WTC11 (cell line): ENCODE measurements at regions not wholly inside any gene's neighbourhood (a gene's known extent, or its start where the extent isn't known, plus 50 kb on each side); places are given as distances from the start of the nearest gene placed in this dataset.

Experiments used
- ATAC-seq: fragments of 200-7000 bp; cut with Tn5 transposase; 2 replicates; pipeline ENCODE4 v1.10.0; 2021; ENCODE audit warnings: mild to moderate bottlenecking, moderate library complexity
- CTCF ChIA-PET: fragments of 300-600 bp; sonication (Branson Sonifier 250); formaldehyde crosslinking; loops from one replicate; lab custom pipeline; 2021; ENCODE audit warnings: antibody characterized with exemption; lab: Charles Lee
- POLR2A ChIA-PET: fragments of 350-600 bp; sonication (Branson Sonifier 250); formaldehyde crosslinking; loops from one replicate; lab custom pipeline; 2021; ENCODE audit warnings: antibody characterized with exemption; lab: Charles Lee
- DNase-seq: peaks from one replicate; pipeline ENCODE4 v3.0.0; 2021; ENCODE audit warnings: low spot score
- H3K27ac Mint-ChIP-seq: 2 replicates; pipeline ENCODE4 v1.8.0; 2021; ENCODE audit warnings: mixed read lengths
- H3K27me3 Mint-ChIP-seq: 2 replicates; pipeline ENCODE4 v1.8.0; 2021; ENCODE audit warnings: low read depth, mild to moderate bottlenecking, moderate library complexity, mixed read lengths
- H3K36me3 Mint-ChIP-seq: 2 replicates; pipeline ENCODE4 v1.8.0; 2021; ENCODE audit warnings: mixed read lengths
- H3K4me1 Mint-ChIP-seq: 2 replicates; pipeline ENCODE4 v1.8.0; 2022; ENCODE audit warnings: mixed read lengths
- H3K4me3 Mint-ChIP-seq: 2 replicates; pipeline ENCODE4 v1.8.0; 2021; ENCODE audit warnings: mild to moderate bottlenecking, moderate library complexity, mixed read lengths
- H3K9me3 Mint-ChIP-seq: 2 replicates; pipeline ENCODE4 v1.8.0; 2021; ENCODE audit warnings: mixed read lengths
- FOXJ3 ChIP-seq: sonication (generic); formaldehyde crosslinking; IDR thresholded peaks from 2 replicates; pipeline ENCODE4 v1.9.0; 2021; ENCODE audit warnings: missing genetic modification reagents, mild to moderate bottlenecking, borderline replicate concordance
- NR2C2 ChIP-seq: sonication (generic); formaldehyde crosslinking; IDR thresholded peaks from 2 replicates; pipeline ENCODE4 v1.8.0; 2022; ENCODE audit warnings: mild to moderate bottlenecking, missing genetic modification reagents
- OVOL2 ChIP-seq: fragments of 250-450 bp; sonication (Bioruptor Pico); IDR thresholded peaks from 2 replicates; pipeline ENCODE4 v1.9.0; 2021; ENCODE audit warnings: mild to moderate bottlenecking, borderline replicate concordance
- SMAD4 ChIP-seq: sonication (generic); formaldehyde crosslinking; IDR thresholded peaks from 2 replicates; pipeline ENCODE4 v1.8.0; 2022; ENCODE audit warnings: mild to moderate bottlenecking, missing genetic modification reagents
- SP1 ChIP-seq: sonication (generic); formaldehyde crosslinking; conservative IDR thresholded peaks from 2 replicates; pipeline ENCODE4 v1.8.1; 2022; ENCODE audit warnings: missing genetic modification reagents
- TEAD1 ChIP-seq: sonication (generic); formaldehyde crosslinking; IDR thresholded peaks from 2 replicates; pipeline ENCODE4 v1.8.0; 2022; ENCODE audit warnings: mild to moderate bottlenecking, missing genetic modification reagents
- ZNF219 ChIP-seq: sonication (generic); formaldehyde crosslinking; IDR thresholded peaks from 2 replicates; pipeline ENCODE4 v1.8.0; 2023; ENCODE audit warnings: missing genetic modification reagents, mild to moderate bottlenecking, borderline replicate concordance
- ZNF317 ChIP-seq: sonication (generic); formaldehyde crosslinking; IDR thresholded peaks from 2 replicates; pipeline ENCODE4 v1.8.1; 2023; ENCODE audit warnings: low read depth, mild to moderate bottlenecking, moderate library complexity, missing genetic modification reagents, borderline replicate concordance
- ZNF396 ChIP-seq: fragments of 250-450 bp; sonication (Bioruptor Pico); IDR thresholded peaks from 2 replicates; pipeline ENCODE4 v1.8.0; 2021; ENCODE audit warnings: mild to moderate bottlenecking, moderate library complexity, borderline replicate concordance
- ZNF671 ChIP-seq: fragments of 250-450 bp; sonication (Bioruptor Pico); IDR thresholded peaks from 2 replicates; pipeline ENCODE4 v1.8.0; 2021; ENCODE audit warnings: mild to moderate bottlenecking
- TF ChIP-seq, protein P1 (sequence below): sonication (generic); formaldehyde crosslinking; IDR thresholded peaks from 2 replicates; pipeline ENCODE4 v1.8.1; 2023; ENCODE audit warnings: mild to moderate bottlenecking, missing genetic modification reagents
- TF ChIP-seq, protein P2 (sequence below): fragments of 250-450 bp; sonication (Bioruptor Pico); IDR thresholded peaks from 2 replicates; pipeline ENCODE4 v1.9.0; 2021; ENCODE audit warnings: mild to moderate bottlenecking
- TF ChIP-seq, protein P3 (sequence below): sonication (generic); formaldehyde crosslinking; IDR thresholded peaks from 2 replicates; pipeline ENCODE4 v1.8.0; 2023; ENCODE audit warnings: missing genetic modification reagents
- TF ChIP-seq, protein P4 (sequence below): sonication (generic); formaldehyde crosslinking; IDR thresholded peaks from 2 replicates; pipeline ENCODE4 v1.8.1; 2022; ENCODE audit warnings: low read depth, missing genetic modification reagents, borderline replicate concordance
- TF ChIP-seq, protein P5 (sequence below): fragments of 200-600 bp; IDR thresholded peaks from 2 replicates; pipeline ENCODE4 v1.8.0; 2022; ENCODE audit warnings: antibody characterized with exemption
- TF ChIP-seq, protein P6 (sequence below): sonication (generic); formaldehyde crosslinking; IDR thresholded peaks from 2 replicates; pipeline ENCODE4 v1.8.0; 2023; ENCODE audit warnings: mild to moderate bottlenecking, missing genetic modification reagents
- TF ChIP-seq, protein P7 (sequence below): sonication (generic); formaldehyde crosslinking; IDR thresholded peaks from 2 replicates; pipeline ENCODE4 v1.8.1; 2023; ENCODE audit warnings: mild to moderate bottlenecking, missing genetic modification reagents, borderline replicate concordance

DNA sequence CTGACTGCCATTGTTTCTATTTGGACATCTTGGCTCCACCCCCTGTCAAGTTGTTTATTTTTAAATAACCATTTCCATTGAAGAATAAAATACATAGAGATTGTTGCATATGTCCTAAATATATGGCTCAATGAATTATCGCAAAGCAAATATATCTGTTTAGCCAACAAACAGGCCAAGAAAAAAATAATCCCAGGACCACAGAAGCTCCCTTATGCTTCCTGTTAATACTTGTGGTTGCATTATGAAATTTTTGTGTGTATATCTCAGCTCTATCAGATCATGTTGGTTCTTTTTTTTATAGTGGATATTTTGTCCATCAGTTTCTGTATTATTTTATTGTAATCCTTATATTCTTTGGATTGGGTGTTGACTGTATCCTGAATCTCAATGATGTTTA, 53.4 kb upstream of the CYP2C8 start:
- H3K36me3 Mint-ChIP-seq = peaks cover 40% of the 10 kb centered on the region
- H3K4me1 Mint-ChIP-seq = no peaks in the 10 kb centered on the region
- H3K9me3 Mint-ChIP-seq = peaks cover 62% of the 10 kb centered on the region
- ChIA-PET CTCF (no interaction called here), POLR2A (interaction anchor here (1.0 kb wide), 1 partner anchor 55 kb away, joined by 3 read pairs; no protein-coding TSS in a partner anchor)
- H3K27ac Mint-ChIP-seq = no peak overlapping the region
- H3K4me3 Mint-ChIP-seq = no peak overlapping the region
- peaks cover 28% of the 10 kb centered on the region for H3K27me3 Mint-ChIP-seq
- DNase-seq (no peak), ATAC-seq (no peak)
- TF ChIP-seq ZNF396 (no peak), SMAD4 (CRISPR knock-in tag) (no peak), FOXJ3 (CRISPR knock-in tag) (no peak)

DNA sequence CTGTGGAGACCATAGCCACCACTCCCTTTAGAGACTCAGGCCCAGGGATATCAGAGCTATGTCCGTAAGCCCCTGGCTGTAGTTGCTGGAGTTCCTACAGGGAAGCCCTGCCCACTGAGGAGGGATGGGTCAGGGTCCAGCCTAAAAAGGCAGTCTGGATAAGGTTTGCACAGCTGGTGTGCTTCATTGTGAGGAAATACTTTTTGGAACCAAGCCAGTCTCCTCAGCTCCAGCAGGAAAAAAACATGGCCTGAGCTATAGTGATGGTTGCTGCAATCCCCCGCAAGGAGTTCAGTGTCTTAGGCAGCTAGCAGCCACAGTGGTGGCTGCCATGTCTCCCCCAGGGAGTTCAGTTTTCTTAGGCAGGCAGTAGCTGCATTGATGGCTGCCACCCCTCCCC, 52.6 kb upstream of the CYP2C8 start:
- DNase-seq = no peak
- no peaks in the 10 kb centered on the region for H3K4me1 Mint-ChIP-seq
- H3K36me3 Mint-ChIP-seq = peaks cover 40% of the 10 kb centered on the region
- H3K9me3 Mint-ChIP-seq = peaks cover 65% of the 10 kb centered on the region
- H3K4me3 Mint-ChIP-seq = no peak overlapping the region
- peaks cover 32% of the 10 kb centered on the region for H3K27me3 Mint-ChIP-seq
- ATAC-seq = no peak
- TF ChIP-seq, protein P1, sequence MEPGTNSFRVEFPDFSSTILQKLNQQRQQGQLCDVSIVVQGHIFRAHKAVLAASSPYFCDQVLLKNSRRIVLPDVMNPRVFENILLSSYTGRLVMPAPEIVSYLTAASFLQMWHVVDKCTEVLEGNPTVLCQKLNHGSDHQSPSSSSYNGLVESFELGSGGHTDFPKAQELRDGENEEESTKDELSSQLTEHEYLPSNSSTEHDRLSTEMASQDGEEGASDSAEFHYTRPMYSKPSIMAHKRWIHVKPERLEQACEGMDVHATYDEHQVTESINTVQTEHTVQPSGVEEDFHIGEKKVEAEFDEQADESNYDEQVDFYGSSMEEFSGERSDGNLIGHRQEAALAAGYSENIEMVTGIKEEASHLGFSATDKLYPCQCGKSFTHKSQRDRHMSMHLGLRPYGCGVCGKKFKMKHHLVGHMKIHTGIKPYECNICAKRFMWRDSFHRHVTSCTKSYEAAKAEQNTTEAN = no peak
- TF ChIP-seq, protein P2, sequence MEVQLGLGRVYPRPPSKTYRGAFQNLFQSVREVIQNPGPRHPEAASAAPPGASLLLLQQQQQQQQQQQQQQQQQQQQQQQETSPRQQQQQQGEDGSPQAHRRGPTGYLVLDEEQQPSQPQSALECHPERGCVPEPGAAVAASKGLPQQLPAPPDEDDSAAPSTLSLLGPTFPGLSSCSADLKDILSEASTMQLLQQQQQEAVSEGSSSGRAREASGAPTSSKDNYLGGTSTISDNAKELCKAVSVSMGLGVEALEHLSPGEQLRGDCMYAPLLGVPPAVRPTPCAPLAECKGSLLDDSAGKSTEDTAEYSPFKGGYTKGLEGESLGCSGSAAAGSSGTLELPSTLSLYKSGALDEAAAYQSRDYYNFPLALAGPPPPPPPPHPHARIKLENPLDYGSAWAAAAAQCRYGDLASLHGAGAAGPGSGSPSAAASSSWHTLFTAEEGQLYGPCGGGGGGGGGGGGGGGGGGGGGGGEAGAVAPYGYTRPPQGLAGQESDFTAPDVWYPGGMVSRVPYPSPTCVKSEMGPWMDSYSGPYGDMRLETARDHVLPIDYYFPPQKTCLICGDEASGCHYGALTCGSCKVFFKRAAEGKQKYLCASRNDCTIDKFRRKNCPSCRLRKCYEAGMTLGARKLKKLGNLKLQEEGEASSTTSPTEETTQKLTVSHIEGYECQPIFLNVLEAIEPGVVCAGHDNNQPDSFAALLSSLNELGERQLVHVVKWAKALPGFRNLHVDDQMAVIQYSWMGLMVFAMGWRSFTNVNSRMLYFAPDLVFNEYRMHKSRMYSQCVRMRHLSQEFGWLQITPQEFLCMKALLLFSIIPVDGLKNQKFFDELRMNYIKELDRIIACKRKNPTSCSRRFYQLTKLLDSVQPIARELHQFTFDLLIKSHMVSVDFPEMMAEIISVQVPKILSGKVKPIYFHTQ = no peak
- TF ChIP-seq, protein P3, sequence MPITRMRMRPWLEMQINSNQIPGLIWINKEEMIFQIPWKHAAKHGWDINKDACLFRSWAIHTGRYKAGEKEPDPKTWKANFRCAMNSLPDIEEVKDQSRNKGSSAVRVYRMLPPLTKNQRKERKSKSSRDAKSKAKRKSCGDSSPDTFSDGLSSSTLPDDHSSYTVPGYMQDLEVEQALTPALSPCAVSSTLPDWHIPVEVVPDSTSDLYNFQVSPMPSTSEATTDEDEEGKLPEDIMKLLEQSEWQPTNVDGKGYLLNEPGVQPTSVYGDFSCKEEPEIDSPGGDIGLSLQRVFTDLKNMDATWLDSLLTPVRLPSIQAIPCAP (CRISPR knock-in tag) = no peak
- TF ChIP-seq, protein P4, sequence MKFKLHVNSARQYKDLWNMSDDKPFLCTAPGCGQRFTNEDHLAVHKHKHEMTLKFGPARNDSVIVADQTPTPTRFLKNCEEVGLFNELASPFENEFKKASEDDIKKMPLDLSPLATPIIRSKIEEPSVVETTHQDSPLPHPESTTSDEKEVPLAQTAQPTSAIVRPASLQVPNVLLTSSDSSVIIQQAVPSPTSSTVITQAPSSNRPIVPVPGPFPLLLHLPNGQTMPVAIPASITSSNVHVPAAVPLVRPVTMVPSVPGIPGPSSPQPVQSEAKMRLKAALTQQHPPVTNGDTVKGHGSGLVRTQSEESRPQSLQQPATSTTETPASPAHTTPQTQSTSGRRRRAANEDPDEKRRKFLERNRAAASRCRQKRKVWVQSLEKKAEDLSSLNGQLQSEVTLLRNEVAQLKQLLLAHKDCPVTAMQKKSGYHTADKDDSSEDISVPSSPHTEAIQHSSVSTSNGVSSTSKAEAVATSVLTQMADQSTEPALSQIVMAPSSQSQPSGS (CRISPR knock-in tag) = no peak
- no peak for TF ChIP-seq ZNF317
- TF ChIP-seq, protein P5, sequence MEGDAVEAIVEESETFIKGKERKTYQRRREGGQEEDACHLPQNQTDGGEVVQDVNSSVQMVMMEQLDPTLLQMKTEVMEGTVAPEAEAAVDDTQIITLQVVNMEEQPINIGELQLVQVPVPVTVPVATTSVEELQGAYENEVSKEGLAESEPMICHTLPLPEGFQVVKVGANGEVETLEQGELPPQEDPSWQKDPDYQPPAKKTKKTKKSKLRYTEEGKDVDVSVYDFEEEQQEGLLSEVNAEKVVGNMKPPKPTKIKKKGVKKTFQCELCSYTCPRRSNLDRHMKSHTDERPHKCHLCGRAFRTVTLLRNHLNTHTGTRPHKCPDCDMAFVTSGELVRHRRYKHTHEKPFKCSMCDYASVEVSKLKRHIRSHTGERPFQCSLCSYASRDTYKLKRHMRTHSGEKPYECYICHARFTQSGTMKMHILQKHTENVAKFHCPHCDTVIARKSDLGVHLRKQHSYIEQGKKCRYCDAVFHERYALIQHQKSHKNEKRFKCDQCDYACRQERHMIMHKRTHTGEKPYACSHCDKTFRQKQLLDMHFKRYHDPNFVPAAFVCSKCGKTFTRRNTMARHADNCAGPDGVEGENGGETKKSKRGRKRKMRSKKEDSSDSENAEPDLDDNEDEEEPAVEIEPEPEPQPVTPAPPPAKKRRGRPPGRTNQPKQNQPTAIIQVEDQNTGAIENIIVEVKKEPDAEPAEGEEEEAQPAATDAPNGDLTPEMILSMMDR = no peak
- TF ChIP-seq ZNF219 (CRISPR knock-in tag) = no peak
- TF ChIP-seq, protein P6, sequence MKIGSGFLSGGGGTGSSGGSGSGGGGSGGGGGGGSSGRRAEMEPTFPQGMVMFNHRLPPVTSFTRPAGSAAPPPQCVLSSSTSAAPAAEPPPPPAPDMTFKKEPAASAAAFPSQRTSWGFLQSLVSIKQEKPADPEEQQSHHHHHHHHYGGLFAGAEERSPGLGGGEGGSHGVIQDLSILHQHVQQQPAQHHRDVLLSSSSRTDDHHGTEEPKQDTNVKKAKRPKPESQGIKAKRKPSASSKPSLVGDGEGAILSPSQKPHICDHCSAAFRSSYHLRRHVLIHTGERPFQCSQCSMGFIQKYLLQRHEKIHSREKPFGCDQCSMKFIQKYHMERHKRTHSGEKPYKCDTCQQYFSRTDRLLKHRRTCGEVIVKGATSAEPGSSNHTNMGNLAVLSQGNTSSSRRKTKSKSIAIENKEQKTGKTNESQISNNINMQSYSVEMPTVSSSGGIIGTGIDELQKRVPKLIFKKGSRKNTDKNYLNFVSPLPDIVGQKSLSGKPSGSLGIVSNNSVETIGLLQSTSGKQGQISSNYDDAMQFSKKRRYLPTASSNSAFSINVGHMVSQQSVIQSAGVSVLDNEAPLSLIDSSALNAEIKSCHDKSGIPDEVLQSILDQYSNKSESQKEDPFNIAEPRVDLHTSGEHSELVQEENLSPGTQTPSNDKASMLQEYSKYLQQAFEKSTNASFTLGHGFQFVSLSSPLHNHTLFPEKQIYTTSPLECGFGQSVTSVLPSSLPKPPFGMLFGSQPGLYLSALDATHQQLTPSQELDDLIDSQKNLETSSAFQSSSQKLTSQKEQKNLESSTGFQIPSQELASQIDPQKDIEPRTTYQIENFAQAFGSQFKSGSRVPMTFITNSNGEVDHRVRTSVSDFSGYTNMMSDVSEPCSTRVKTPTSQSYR (CRISPR knock-in tag) = no peak
- TF ChIP-seq, protein P7, sequence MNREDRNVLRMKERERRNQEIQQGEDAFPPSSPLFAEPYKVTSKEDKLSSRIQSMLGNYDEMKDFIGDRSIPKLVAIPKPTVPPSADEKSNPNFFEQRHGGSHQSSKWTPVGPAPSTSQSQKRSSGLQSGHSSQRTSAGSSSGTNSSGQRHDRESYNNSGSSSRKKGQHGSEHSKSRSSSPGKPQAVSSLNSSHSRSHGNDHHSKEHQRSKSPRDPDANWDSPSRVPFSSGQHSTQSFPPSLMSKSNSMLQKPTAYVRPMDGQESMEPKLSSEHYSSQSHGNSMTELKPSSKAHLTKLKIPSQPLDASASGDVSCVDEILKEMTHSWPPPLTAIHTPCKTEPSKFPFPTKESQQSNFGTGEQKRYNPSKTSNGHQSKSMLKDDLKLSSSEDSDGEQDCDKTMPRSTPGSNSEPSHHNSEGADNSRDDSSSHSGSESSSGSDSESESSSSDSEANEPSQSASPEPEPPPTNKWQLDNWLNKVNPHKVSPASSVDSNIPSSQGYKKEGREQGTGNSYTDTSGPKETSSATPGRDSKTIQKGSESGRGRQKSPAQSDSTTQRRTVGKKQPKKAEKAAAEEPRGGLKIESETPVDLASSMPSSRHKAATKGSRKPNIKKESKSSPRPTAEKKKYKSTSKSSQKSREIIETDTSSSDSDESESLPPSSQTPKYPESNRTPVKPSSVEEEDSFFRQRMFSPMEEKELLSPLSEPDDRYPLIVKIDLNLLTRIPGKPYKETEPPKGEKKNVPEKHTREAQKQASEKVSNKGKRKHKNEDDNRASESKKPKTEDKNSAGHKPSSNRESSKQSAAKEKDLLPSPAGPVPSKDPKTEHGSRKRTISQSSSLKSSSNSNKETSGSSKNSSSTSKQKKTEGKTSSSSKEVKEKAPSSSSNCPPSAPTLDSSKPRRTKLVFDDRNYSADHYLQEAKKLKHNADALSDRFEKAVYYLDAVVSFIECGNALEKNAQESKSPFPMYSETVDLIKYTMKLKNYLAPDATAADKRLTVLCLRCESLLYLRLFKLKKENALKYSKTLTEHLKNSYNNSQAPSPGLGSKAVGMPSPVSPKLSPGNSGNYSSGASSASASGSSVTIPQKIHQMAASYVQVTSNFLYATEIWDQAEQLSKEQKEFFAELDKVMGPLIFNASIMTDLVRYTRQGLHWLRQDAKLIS (CRISPR knock-in tag) = no peak
- no peak for TF ChIP-seq TEAD1
- no peak for TF ChIP-seq NR2C2
- TF ChIP-seq ZNF671 (CRISPR knock-in tag) = no peak
- TF ChIP-seq SP1 (CRISPR knock-in tag) = no peak
- no peak for TF ChIP-seq OVOL2 (CRISPR knock-in tag)
- ChIA-PET POLR2A (interaction anchor here (1.0 kb wide), 1 partner anchor 54 kb away, joined by 3 read pairs; no protein-coding TSS in a partner anchor), CTCF (no interaction called here)
- no peak overlapping the region for H3K27ac Mint-ChIP-seq
